Glutamatergic neuron (in vitro differentiated cells): ENCODE measurements at regions not wholly inside any gene's neighbourhood (a gene's known extent, or its start where the extent isn't known, plus 50 kb on each side); places are given as distances from the start of the nearest gene placed in this dataset.
"Not testable (repeated sequence)": the region's sequence is repeated elsewhere in the genome, so short reads cannot be mapped to it uniquely, and the experiment has no call there.

Experiments used
- DNase-seq: peaks from one replicate; pipeline ENCODE4 v3.0.0; 2022
- H3K27ac Mint-ChIP-seq: one replicate; pipeline ENCODE4 v1.8.0; 2020; ENCODE audit warnings: mild to moderate bottlenecking, mixed read lengths, inconsistent platforms; ENCODE audit not compliant: unreplicated experiment
- H3K27me3 Mint-ChIP-seq: one replicate; pipeline ENCODE4 v1.8.0; 2020; ENCODE audit warnings: mild to moderate bottlenecking, moderate library complexity, mixed read lengths, inconsistent platforms; ENCODE audit not compliant: unreplicated experiment
- H3K36me3 Mint-ChIP-seq: one replicate; pipeline ENCODE4 v1.8.0; 2020; ENCODE audit warnings: mild to moderate bottlenecking, mixed read lengths, inconsistent platforms; ENCODE audit not compliant: unreplicated experiment
- H3K4me1 Mint-ChIP-seq: one replicate; pipeline ENCODE4 v1.8.0; 2020; ENCODE audit warnings: mild to moderate bottlenecking, low read depth, mixed read lengths, inconsistent platforms; ENCODE audit not compliant: unreplicated experiment
- H3K4me3 Mint-ChIP-seq: one replicate; pipeline ENCODE4 v1.8.0; 2020; ENCODE audit warnings: mild to moderate bottlenecking, mixed read lengths, inconsistent platforms; ENCODE audit not compliant: unreplicated experiment
- H3K9me3 Mint-ChIP-seq: one replicate; pipeline ENCODE4 v1.8.0; 2020; ENCODE audit warnings: mild to moderate bottlenecking, moderate library complexity, mixed read lengths, inconsistent platforms; ENCODE audit not compliant: unreplicated experiment
- CTCF ChIP-seq: fragments of 200-600 bp; sonication (generic); IDR thresholded peaks from one replicate; pipeline ENCODE4 v1.5.0; 2021; ENCODE audit not compliant: partially characterized antibody, unreplicated experiment

GRCh38 chr13:109271061-109271460 is 515.3 kb downstream of the IRS2 start:
- no peak overlapping the region for H3K4me3 Mint-ChIP-seq
- H3K4me1 Mint-ChIP-seq, result peaks cover 9% of the 10 kb centered on the region

GRCh38 chr13:109269381-109269780 is 517.0 kb downstream of the IRS2 start:
- not testable (repeated sequence) for H3K4me3 Mint-ChIP-seq, H3K36me3 Mint-ChIP-seq, H3K4me1 Mint-ChIP-seq, H3K9me3 Mint-ChIP-seq, H3K27me3 Mint-ChIP-seq, DNase-seq, H3K27ac Mint-ChIP-seq

More at GRCh38 chr13:109271061-109271460, 515.3 kb downstream of the IRS2 start:
- Mint-ChIP-seq H3K36me3 (no peaks in the 10 kb centered on the region), H3K27me3 (peaks cover 5% of the 10 kb centered on the region), H3K27ac (no peak overlapping the region), H3K9me3 (no peaks in the 10 kb centered on the region)
- no peak for TF ChIP-seq CTCF
- no peak for DNase-seq

- H3K36me3 Mint-ChIP-seq, H3K9me3 Mint-ChIP-seq, H3K4me1 Mint-ChIP-seq, DNase-seq, H3K27me3 Mint-ChIP-seq, H3K4me3 Mint-ChIP-seq, H3K27ac Mint-ChIP-seq: not testable (repeated sequence)
Measured at GRCh38 chr13:109268492-109268891, 517.9 kb downstream of the IRS2 start.

- H3K36me3 Mint-ChIP-seq, H3K4me1 Mint-ChIP-seq, H3K27me3 Mint-ChIP-seq, H3K9me3 Mint-ChIP-seq, H3K27ac Mint-ChIP-seq, H3K4me3 Mint-ChIP-seq, DNase-seq: not testable (repeated sequence)
Measured at GRCh38 chr13:109267400-109267799, 519.0 kb downstream of the IRS2 start.

- not testable (repeated sequence) for DNase-seq, H3K36me3 Mint-ChIP-seq, H3K27me3 Mint-ChIP-seq, H3K4me1 Mint-ChIP-seq, H3K4me3 Mint-ChIP-seq, H3K27ac Mint-ChIP-seq, H3K9me3 Mint-ChIP-seq
Measured at GRCh38 chr13:109265438-109265742, 521.0 kb downstream of the IRS2 start.

GRCh38 chr13:109264603-109265437 is 521.6 kb downstream of the IRS2 start:
- H3K4me1 Mint-ChIP-seq, H3K9me3 Mint-ChIP-seq, H3K4me3 Mint-ChIP-seq, H3K27ac Mint-ChIP-seq, H3K36me3 Mint-ChIP-seq, H3K27me3 Mint-ChIP-seq, DNase-seq: not testable (repeated sequence)

GRCh38 chr13:109257761-109258157 is 528.6 kb downstream of the IRS2 start:
- H3K27me3 Mint-ChIP-seq, H3K4me1 Mint-ChIP-seq, H3K36me3 Mint-ChIP-seq, H3K9me3 Mint-ChIP-seq, H3K4me3 Mint-ChIP-seq, DNase-seq, H3K27ac Mint-ChIP-seq: not testable (repeated sequence)
